ENCODE measurements at regions not wholly inside any gene's neighbourhood (a gene's known extent, or its start where the extent isn't known, plus 50 kb on each side); places are given as distances from the start of the nearest gene placed in this dataset.
"Not testable (repeated sequence)": the region's sequence is repeated elsewhere in the genome, so short reads cannot be mapped to it uniquely, and the experiment has no call there.

DNA sequence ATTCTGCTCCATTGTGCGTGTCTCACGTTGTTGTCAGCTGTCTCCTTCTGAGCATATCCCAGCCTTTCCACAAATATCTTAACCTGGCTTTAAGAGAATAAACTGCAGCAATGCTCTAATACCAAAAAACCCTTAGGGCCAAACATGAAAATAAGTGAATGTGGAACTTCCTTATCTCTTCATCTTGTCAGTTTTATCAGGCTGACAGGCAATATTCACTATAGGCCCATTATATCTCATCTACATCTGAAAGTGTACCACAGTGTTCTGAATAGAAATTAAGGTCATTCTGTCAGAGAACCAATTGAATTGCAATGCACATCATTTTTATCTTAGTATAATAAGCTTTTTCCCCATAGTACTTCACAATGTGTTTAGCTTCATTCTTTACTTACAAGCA lies 933.1 kb upstream of the FBXO33 start:
- no peaks in the 10 kb centered on the region for H3K36me3 ChIP-seq (ENCODE audit: control insufficient read depth in 5 of 5, insufficient read depth in 5 of 5, low read length in 5 of 5)
- H3K4me1 ChIP-seq (ENCODE audit: control insufficient read depth in 5 of 5, insufficient read depth in 5 of 5, low read length in 5 of 5), result no peaks in the 10 kb centered on the region
- H3K9me3 ChIP-seq (ENCODE audit: control insufficient read depth in 5 of 5, low read length in 5 of 5), result no peaks in the 10 kb centered on the region
- no peak overlapping the region for H3K4me3 ChIP-seq (ENCODE audit: low read depth in 1 of 5, low read length in 5 of 5)
- no peak overlapping the region for H3K27ac ChIP-seq (ENCODE audit: low read depth, low read length)
- no peaks in the 10 kb centered on the region for H3K27me3 ChIP-seq (ENCODE audit: control insufficient read depth in 5 of 5, insufficient read depth in 4 of 5, low read length in 5 of 5)
- H3K9ac ChIP-seq (ENCODE audit: low read length in 5 of 5), result no peak overlapping the region

DNA sequence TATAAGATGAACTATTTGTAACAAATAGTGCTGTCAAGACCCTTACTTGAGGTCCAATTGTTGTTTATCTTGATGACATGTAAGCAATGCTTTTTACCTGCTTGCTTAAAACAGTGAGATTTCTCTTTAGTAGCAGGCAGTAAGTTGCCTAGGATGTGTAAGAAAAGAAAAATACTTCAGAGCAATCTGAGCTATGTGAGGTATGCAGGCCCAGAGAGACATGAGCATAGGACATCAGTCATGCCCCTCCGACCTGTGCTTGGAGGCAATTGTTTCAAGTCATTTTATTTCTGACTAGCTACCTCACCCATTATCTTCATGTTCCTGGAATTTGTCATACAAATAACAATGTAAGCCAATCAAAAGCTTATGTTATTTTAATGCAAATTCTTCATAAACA lies 930.6 kb upstream of the FBXO33 start:
- H3K27me3 ChIP-seq (ENCODE audit: control insufficient read depth in 5 of 5, insufficient read depth in 4 of 5, low read length in 5 of 5), result no peaks in the 10 kb centered on the region
- no peaks in the 10 kb centered on the region for H3K9me3 ChIP-seq (ENCODE audit: control insufficient read depth in 5 of 5, low read length in 5 of 5)
- no peaks in the 10 kb centered on the region for H3K36me3 ChIP-seq (ENCODE audit: control insufficient read depth in 5 of 5, insufficient read depth in 5 of 5, low read length in 5 of 5)
- no peaks in the 10 kb centered on the region for H3K4me1 ChIP-seq (ENCODE audit: control insufficient read depth in 5 of 5, insufficient read depth in 5 of 5, low read length in 5 of 5)
- H3K27ac ChIP-seq (ENCODE audit: low read depth, low read length), result no peak overlapping the region
- no peak overlapping the region for H3K4me3 ChIP-seq (ENCODE audit: low read depth in 1 of 5, low read length in 5 of 5)
- no peak overlapping the region for H3K9ac ChIP-seq (ENCODE audit: low read length in 5 of 5)

DNA sequence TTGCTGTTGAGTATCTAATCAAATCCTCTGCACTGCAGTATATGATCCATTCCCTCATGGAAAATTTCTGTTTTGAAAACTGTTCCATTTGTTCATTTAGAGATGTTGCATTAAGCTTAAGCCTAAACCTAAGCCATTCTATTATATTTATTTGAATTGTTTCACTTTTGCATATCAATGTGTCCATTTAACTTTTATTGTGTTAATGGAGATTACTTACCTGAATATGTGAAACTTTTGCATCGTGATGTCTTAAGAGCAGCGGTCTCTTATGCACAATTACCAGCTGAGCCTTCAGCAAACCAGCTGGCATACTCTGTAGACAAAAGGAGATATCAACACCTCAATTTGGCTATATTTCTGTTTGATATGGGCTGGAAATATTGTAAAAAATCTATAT lies 922.5 kb upstream of the FBXO33 start:
- no peak overlapping the region for H3K4me3 ChIP-seq (ENCODE audit: low read depth in 1 of 5, low read length in 5 of 5)
- no peaks in the 10 kb centered on the region for H3K36me3 ChIP-seq (ENCODE audit: control insufficient read depth in 5 of 5, insufficient read depth in 5 of 5, low read length in 5 of 5)
- H3K9ac ChIP-seq (ENCODE audit: low read length in 5 of 5), result no peak overlapping the region
- no peaks in the 10 kb centered on the region for H3K4me1 ChIP-seq (ENCODE audit: control insufficient read depth in 5 of 5, insufficient read depth in 5 of 5, low read length in 5 of 5)
- no peak overlapping the region for H3K27ac ChIP-seq (ENCODE audit: low read depth, low read length)
- no peaks in the 10 kb centered on the region for H3K9me3 ChIP-seq (ENCODE audit: control insufficient read depth in 5 of 5, low read length in 5 of 5)
- H3K27me3 ChIP-seq (ENCODE audit: control insufficient read depth in 5 of 5, insufficient read depth in 4 of 5, low read length in 5 of 5), result no peaks in the 10 kb centered on the region

DNA sequence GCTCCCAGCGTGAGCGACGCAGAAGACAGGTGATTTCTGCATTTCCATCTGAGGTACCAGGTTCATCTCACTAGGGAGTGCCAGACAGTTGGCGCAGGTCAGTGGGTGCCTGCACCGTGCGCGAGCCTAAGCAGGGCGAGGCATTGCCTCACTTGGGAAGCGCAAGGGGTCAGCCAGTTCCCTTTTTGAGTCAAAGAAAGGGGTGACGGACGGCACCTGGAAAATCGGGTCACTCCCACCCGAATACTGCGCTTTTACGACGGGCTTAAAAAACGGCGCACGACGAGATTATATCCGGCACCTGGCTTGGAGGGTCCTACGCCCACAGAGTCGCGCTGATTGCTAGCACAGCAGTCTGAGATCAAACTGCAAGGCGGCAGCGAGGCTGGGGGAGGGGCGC lies 915.9 kb upstream of the FBXO33 start:
- H3K4me1 ChIP-seq (ENCODE audit: control insufficient read depth in 5 of 5, insufficient read depth in 5 of 5, low read length in 5 of 5); H3K27ac ChIP-seq (ENCODE audit: low read depth, low read length); H3K9me3 ChIP-seq (ENCODE audit: control insufficient read depth in 5 of 5, low read length in 5 of 5); H3K36me3 ChIP-seq (ENCODE audit: control insufficient read depth in 5 of 5, insufficient read depth in 5 of 5, low read length in 5 of 5); H3K9ac ChIP-seq (ENCODE audit: low read length in 5 of 5); H3K4me3 ChIP-seq (ENCODE audit: low read depth in 1 of 5, low read length in 5 of 5); H3K27me3 ChIP-seq (ENCODE audit: control insufficient read depth in 5 of 5, insufficient read depth in 4 of 5, low read length in 5 of 5): not testable (repeated sequence)

DNA sequence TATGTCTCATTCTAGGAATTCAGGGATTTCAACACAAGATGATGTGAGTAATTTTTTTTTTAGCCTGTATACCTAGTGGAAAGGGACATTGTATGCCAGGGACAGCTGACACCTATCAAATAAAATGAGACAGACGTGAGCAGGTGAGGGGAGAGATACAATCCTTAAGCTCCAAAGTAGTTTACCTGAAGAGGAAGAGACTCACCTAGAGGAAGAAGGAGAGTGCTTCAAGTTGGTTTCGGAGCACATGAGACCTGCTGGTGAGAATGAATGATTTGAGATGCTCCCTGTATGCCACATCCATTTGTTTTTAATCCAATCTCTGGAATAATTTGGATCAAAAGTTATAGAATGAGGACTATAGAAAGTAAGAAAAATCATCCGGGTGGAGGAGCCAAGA lies 915.4 kb upstream of the FBXO33 start:
- Histone ChIP-seq H3K27me3 (ENCODE audit: control insufficient read depth in 5 of 5, insufficient read depth in 4 of 5, low read length in 5 of 5) (no peaks in the 10 kb centered on the region), H3K4me1 (ENCODE audit: control insufficient read depth in 5 of 5, insufficient read depth in 5 of 5, low read length in 5 of 5) (no peaks in the 10 kb centered on the region), H3K27ac (ENCODE audit: low read depth, low read length) (no peak overlapping the region), H3K9me3 (ENCODE audit: control insufficient read depth in 5 of 5, low read length in 5 of 5) (no peaks in the 10 kb centered on the region), H3K4me3 (ENCODE audit: low read depth in 1 of 5, low read length in 5 of 5) (no peak overlapping the region), H3K9ac (ENCODE audit: low read length in 5 of 5) (no peak overlapping the region), H3K36me3 (ENCODE audit: control insufficient read depth in 5 of 5, insufficient read depth in 5 of 5, low read length in 5 of 5) (no peaks in the 10 kb centered on the region)

DNA sequence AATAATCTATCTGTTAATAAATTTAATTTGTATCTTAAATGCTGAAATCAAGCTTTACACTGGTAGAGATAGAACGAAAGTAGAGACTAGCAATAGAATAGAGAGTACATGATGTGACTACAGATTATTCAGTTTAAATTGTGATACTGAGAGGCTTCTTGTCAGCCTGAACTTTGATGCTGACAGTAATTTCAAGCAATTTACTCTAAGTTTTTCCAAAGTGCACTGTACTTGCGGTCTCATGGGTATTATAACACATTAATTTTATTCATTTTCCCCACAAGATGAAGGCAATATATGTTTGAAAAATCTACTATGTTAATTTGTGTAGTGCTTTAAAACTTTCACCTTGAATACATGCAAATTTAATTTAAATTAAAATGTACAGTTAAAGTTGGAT lies 914.0 kb upstream of the FBXO33 start:
- Histone ChIP-seq H3K9ac (ENCODE audit: low read length in 5 of 5) (no peak overlapping the region), H3K4me3 (ENCODE audit: low read depth in 1 of 5, low read length in 5 of 5) (no peak overlapping the region), H3K9me3 (ENCODE audit: control insufficient read depth in 5 of 5, low read length in 5 of 5) (no peaks in the 10 kb centered on the region), H3K4me1 (ENCODE audit: control insufficient read depth in 5 of 5, insufficient read depth in 5 of 5, low read length in 5 of 5) (no peaks in the 10 kb centered on the region), H3K36me3 (ENCODE audit: control insufficient read depth in 5 of 5, insufficient read depth in 5 of 5, low read length in 5 of 5) (no peaks in the 10 kb centered on the region), H3K27ac (ENCODE audit: low read depth, low read length) (no peak overlapping the region), H3K27me3 (ENCODE audit: control insufficient read depth in 5 of 5, insufficient read depth in 4 of 5, low read length in 5 of 5) (no peaks in the 10 kb centered on the region)

DNA sequence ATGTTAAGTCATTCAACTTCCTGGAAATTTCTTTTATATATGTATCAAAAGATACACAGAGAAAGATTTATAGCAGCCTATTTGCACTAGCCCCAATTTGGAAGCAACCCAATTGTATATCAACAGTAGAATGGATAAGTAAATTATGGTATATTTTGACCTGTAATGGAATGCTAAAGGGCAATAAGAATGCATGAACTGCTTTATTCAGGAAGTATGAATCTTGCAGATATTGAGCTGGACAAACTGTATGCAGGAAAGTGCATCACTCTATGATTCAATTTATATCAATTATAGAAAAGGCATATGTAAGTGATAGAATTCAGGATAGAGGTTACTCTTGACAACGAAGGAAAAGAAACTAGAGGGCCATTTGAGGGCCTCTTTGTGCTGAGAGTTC lies 913.1 kb upstream of the FBXO33 start:
- no peak overlapping the region for H3K4me3 ChIP-seq (ENCODE audit: low read depth in 1 of 5, low read length in 5 of 5)
- H3K4me1 ChIP-seq (ENCODE audit: control insufficient read depth in 5 of 5, insufficient read depth in 5 of 5, low read length in 5 of 5), result no peaks in the 10 kb centered on the region
- H3K9ac ChIP-seq (ENCODE audit: low read length in 5 of 5), result no peak overlapping the region
- no peaks in the 10 kb centered on the region for H3K36me3 ChIP-seq (ENCODE audit: control insufficient read depth in 5 of 5, insufficient read depth in 5 of 5, low read length in 5 of 5)
- H3K9me3 ChIP-seq (ENCODE audit: control insufficient read depth in 5 of 5, low read length in 5 of 5), result no peaks in the 10 kb centered on the region
- H3K27ac ChIP-seq (ENCODE audit: low read depth, low read length), result no peak overlapping the region
- H3K27me3 ChIP-seq (ENCODE audit: control insufficient read depth in 5 of 5, insufficient read depth in 4 of 5, low read length in 5 of 5), result no peaks in the 10 kb centered on the region

DNA sequence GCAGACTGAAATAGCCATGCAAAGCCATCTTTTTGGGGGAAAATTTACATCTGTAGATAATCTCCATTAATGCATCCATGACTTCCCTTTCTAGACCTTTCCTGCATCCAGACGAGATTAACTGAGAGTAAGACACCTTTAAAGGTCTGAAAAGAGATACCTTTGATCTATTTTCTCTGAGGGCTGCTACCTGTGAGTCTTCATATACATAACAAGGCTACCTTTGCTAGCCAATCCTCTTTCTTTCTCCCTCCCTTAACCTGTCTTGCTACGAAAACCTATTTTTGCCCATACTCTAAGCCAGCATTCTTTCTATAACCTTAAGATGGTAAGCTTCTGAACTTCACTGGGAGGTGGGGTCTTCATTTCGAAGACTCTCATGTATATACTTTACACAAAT lies 908.5 kb upstream of the FBXO33 start:
- Histone ChIP-seq H3K27ac (ENCODE audit: low read depth, low read length) (no peak overlapping the region), H3K27me3 (ENCODE audit: control insufficient read depth in 5 of 5, insufficient read depth in 4 of 5, low read length in 5 of 5) (no peaks in the 10 kb centered on the region)

DNA sequence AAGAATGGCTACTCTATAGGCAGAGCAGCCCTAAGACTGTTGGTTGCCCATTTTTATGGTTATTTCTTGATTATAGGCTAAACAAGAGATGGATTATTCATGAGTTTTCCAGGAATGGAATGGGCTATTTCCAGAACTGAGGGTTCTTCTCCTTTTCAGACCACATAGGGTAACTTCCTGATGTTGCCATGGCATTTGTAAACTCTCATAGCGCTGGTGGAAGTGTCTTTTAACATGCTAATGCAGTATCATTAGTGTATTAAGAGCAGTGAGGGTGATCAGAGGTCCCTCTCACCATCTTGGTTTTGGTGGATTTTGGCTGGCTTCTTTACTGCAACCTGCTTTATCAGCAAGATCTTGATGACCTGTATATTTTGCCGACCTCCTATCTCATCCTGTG lies 904.6 kb upstream of the FBXO33 start:
- peaks cover 0 to 5% (median 3%) of the 10 kb centered on the region in 5 donors for H3K9me3 ChIP-seq (ENCODE audit: control insufficient read depth in 5 of 5, low read length in 5 of 5)
- no peaks in the 10 kb centered on the region for H3K4me1 ChIP-seq (ENCODE audit: control insufficient read depth in 5 of 5, insufficient read depth in 5 of 5, low read length in 5 of 5)
- no peak overlapping the region for H3K27ac ChIP-seq (ENCODE audit: low read depth, low read length)
- H3K27me3 ChIP-seq (ENCODE audit: control insufficient read depth in 5 of 5, insufficient read depth in 4 of 5, low read length in 5 of 5), result no peaks in the 10 kb centered on the region
- no peaks in the 10 kb centered on the region for H3K36me3 ChIP-seq (ENCODE audit: control insufficient read depth in 5 of 5, insufficient read depth in 5 of 5, low read length in 5 of 5)
- no peak overlapping the region for H3K9ac ChIP-seq (ENCODE audit: low read length in 5 of 5)
- H3K4me3 ChIP-seq (ENCODE audit: low read depth in 1 of 5, low read length in 5 of 5), result no peak overlapping the region

More for the DNA sequence above, 908.5 kb upstream of the FBXO33 start:
- Histone ChIP-seq H3K36me3 (ENCODE audit: control insufficient read depth in 5 of 5, insufficient read depth in 5 of 5, low read length in 5 of 5) (no peaks in the 10 kb centered on the region), H3K4me1 (ENCODE audit: control insufficient read depth in 5 of 5, insufficient read depth in 5 of 5, low read length in 5 of 5) (no peaks in the 10 kb centered on the region), H3K9me3 (ENCODE audit: control insufficient read depth in 5 of 5, low read length in 5 of 5) (no peaks in the 10 kb centered on the region), H3K9ac (ENCODE audit: low read length in 5 of 5) (no peak overlapping the region), H3K4me3 (ENCODE audit: low read depth in 1 of 5, low read length in 5 of 5) (no peak overlapping the region)

DNA sequence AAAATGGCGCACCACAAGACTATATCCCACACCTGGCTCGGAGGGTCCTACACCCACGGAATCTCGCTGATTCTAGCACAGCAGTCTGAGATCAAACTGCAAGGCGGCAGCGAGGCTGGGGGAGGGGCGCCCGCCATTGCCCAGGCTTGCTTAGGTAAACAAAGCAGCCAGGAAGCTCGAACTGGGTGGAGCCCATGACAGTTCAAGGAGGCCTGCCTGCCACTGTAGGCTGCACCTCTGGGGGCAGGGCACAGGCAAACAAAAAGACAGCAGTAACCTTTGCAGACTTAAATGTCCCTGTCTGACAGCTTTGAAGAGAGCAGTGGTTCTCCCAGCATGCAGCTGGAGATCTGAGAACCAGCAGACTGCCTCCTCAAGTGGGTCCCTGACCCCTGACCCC lies 894.3 kb upstream of the FBXO33 start:
- H3K27me3 ChIP-seq (ENCODE audit: control insufficient read depth in 5 of 5, insufficient read depth in 4 of 5, low read length in 5 of 5); H3K4me1 ChIP-seq (ENCODE audit: control insufficient read depth in 5 of 5, insufficient read depth in 5 of 5, low read length in 5 of 5); H3K9me3 ChIP-seq (ENCODE audit: control insufficient read depth in 5 of 5, low read length in 5 of 5); H3K27ac ChIP-seq (ENCODE audit: low read depth, low read length); H3K36me3 ChIP-seq (ENCODE audit: control insufficient read depth in 5 of 5, insufficient read depth in 5 of 5, low read length in 5 of 5); H3K9ac ChIP-seq (ENCODE audit: low read length in 5 of 5); H3K4me3 ChIP-seq (ENCODE audit: low read depth in 1 of 5, low read length in 5 of 5): not testable (repeated sequence)

DNA sequence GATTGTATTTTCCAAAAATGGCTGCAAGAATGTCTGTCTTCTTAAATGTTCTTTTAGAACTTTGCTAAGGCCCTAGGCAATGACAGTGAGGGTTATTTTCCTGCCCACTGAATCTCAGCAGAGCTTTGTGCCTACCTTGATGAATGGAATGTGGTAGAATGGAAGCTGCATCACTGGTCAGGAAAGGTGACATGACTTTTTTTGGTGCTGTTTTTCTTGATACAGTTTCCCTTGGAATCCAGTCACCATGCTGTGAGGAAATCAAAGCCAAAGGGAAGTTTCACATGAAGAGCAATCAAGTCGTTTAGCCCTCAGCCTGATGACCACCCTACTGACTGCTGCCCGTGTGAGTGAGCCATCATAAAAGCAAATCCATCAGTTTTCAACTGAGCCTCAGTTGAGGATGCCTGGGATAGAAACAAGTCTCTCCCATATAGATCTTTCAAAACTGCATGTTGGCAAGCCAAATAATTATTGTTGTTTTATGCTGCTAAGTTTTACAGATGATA lies 886.0 kb upstream of the FBXO33 start:
- Histone ChIP-seq H3K4me3 (ENCODE audit: low read depth in 1 of 5, low read length in 5 of 5) (no peak overlapping the region), H3K27me3 (ENCODE audit: control insufficient read depth in 5 of 5, insufficient read depth in 4 of 5, low read length in 5 of 5) (no peaks in the 10 kb centered on the region), H3K9me3 (ENCODE audit: control insufficient read depth in 5 of 5, low read length in 5 of 5) (no peaks in the 10 kb centered on the region), H3K36me3 (ENCODE audit: control insufficient read depth in 5 of 5, insufficient read depth in 5 of 5, low read length in 5 of 5) (no peaks in the 10 kb centered on the region), H3K9ac (ENCODE audit: low read length in 5 of 5) (no peak overlapping the region), H3K27ac (ENCODE audit: low read depth, low read length) (no peak overlapping the region), H3K4me1 (ENCODE audit: control insufficient read depth in 5 of 5, insufficient read depth in 5 of 5, low read length in 5 of 5) (no peaks in the 10 kb centered on the region)
